Esophagus squamous epithelium (tissue), 4 donors: ENCODE measurements at regions not wholly inside any gene's neighbourhood (a gene's known extent, or its start where the extent isn't known, plus 50 kb on each side); places are given as distances from the start of the nearest gene placed in this dataset.

ENCODE experiments used
- CTCF ChIP-seq, 6 experiments: fragments of 450-650 bp in 4 of 6; fragments of 200-600 bp in 2 of 6; sonication (generic) in 2 of 6; IDR thresholded peaks; one replicate each; pipeline ENCODE4 v1.5.1; 2016 to 2019; ENCODE audit warnings: antibody characterized with exemption in 6 of 6, mild to moderate bottlenecking in 4 of 6, moderate library complexity in 4 of 6
- POLR2A ChIP-seq, 4 donors: fragments of 450-650 bp; IDR thresholded peaks; one replicate each; pipeline ENCODE4 v1.6.1; 2017; ENCODE audit warnings: antibody characterized with exemption in 4 of 4, mild to moderate bottlenecking in 4 of 4, moderate library complexity in 3 of 4

GRCh38 chr9:86749161-86749893, 198.0 kb downstream of the GAS1 start:
- no peak for TF ChIP-seq CTCF (IDR thresholded peaks at IDR 0.05)
- no peak for TF ChIP-seq POLR2A (IDR thresholded peaks at IDR 0.05)
